Testis (tissue), 2 donors: ENCODE measurements at regions not wholly inside any gene's neighbourhood (a gene's known extent, or its start where the extent isn't known, plus 50 kb on each side); places are given as distances from the start of the nearest gene placed in this dataset.

Experiments used
- POLR2A ChIP-seq: fragments of 450-650 bp; IDR thresholded peaks from one replicate; pipeline ENCODE4 v1.6.1; 2017; ENCODE audit warnings: antibody characterized with exemption, mild to moderate bottlenecking, moderate library complexity
- TF ChIP-seq, protein P1 (sequence below), 3 experiments: fragments of 450-650 bp in 2 of 3; fragments of 200-600 bp in 1 of 3; sonication (generic) in 1 of 3; IDR thresholded peaks; one replicate each; pipeline ENCODE4 v1.5.1; 2016 to 2019; ENCODE audit warnings: antibody characterized with exemption in 3 of 3, mild to moderate bottlenecking in 2 of 3, moderate library complexity in 1 of 3

DNA sequence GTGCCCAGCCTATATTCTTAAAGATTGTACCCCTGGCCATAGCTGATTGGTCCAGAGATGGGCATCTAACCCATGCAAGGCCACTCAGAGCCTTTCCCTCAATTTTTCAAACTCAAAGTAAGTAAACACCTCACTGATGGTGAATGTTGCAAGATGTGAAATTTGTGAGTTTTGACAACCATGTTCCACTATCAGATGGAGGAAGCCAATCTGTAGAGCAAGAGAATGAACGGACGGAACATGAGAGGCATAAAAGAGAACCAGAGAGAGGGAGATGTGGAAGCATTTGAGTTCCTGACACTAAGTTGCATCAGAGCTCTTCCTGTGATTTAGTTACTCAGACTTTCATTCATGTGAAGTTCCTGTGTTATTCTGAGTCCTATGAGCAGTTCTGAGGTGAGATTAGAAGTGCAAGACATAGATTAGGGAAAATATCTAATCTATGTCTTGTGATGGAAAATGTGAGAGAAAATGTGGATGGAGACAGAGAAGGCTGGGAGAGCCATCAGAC is 73.3 kb downstream of the PRSS23 start:
- TF ChIP-seq, protein P1, sequence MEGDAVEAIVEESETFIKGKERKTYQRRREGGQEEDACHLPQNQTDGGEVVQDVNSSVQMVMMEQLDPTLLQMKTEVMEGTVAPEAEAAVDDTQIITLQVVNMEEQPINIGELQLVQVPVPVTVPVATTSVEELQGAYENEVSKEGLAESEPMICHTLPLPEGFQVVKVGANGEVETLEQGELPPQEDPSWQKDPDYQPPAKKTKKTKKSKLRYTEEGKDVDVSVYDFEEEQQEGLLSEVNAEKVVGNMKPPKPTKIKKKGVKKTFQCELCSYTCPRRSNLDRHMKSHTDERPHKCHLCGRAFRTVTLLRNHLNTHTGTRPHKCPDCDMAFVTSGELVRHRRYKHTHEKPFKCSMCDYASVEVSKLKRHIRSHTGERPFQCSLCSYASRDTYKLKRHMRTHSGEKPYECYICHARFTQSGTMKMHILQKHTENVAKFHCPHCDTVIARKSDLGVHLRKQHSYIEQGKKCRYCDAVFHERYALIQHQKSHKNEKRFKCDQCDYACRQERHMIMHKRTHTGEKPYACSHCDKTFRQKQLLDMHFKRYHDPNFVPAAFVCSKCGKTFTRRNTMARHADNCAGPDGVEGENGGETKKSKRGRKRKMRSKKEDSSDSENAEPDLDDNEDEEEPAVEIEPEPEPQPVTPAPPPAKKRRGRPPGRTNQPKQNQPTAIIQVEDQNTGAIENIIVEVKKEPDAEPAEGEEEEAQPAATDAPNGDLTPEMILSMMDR (IDR thresholded peaks at IDR 0.05): no peak
- no peak for TF ChIP-seq POLR2A
